SJSA1 (cell line): ENCODE measurements at regions not wholly inside any gene's neighbourhood (a gene's known extent, or its start where the extent isn't known, plus 50 kb on each side); places are given as distances from the start of the nearest gene placed in this dataset.
A peak's percentile ranks its signal among the peaks of the same experiment; 100 is the strongest.

Experiments
- DNase-seq, 2 experiments: peaks; one replicate each; pipeline ENCODE4 v3.0.0-alpha.2; 2015 to 2020; ENCODE audit warnings: low spot score in 2 of 2, low read depth in 1 of 2
- H3K27ac ChIP-seq: fragments of 250-450 bp; sonication (Bioruptor Pico); 2 replicates; pipeline ENCODE4 v1.5.1; 2020; ENCODE audit warnings: mild to moderate bottlenecking, moderate library complexity
- H3K27me3 ChIP-seq: fragments of 250-450 bp; sonication (Bioruptor Pico); replicated peaks from 2 replicates; pipeline ENCODE4 v1.5.1; 2020; ENCODE audit warnings: mild to moderate bottlenecking, moderate library complexity
- H3K36me3 ChIP-seq: fragments of 250-450 bp; sonication (Bioruptor Pico); 2 replicates; pipeline ENCODE4 v1.5.1; 2020; ENCODE audit warnings: mild to moderate bottlenecking
- H3K4me1 ChIP-seq: fragments of 250-450 bp; sonication (Bioruptor Pico); replicated peaks from 2 replicates; pipeline ENCODE4 v1.6.1; 2021; ENCODE audit warnings: mild to moderate bottlenecking
- H3K4me3 ChIP-seq: fragments of 250-450 bp; sonication (Bioruptor Pico); 2 replicates; pipeline ENCODE4 v1.5.1; 2020; ENCODE audit warnings: mild to moderate bottlenecking
- H3K9me3 ChIP-seq: fragments of 250-450 bp; sonication (Bioruptor Pico); replicated peaks from 2 replicates; pipeline ENCODE4 v1.5.1; 2020; ENCODE audit warnings: mild to moderate bottlenecking

- Histone ChIP-seq H3K4me3 (no peak overlapping the region), H3K36me3 (no peaks in the 10 kb centered on the region), H3K27ac (no peak overlapping the region), H3K27me3 (peaks cover 4% of the 10 kb centered on the region; the same call in 1 of the 2 replicates), H3K9me3 (no peaks in the 10 kb centered on the region), H3K4me1 (no peaks in the 10 kb centered on the region)
- DNase-seq, result no peak
Measured at GRCh38 chr11:45025716-45026492, 75.2 kb upstream of the TP53I11 start.

- Histone ChIP-seq H3K27me3 (peaks cover 10% of the 10 kb centered on the region; the same call in 1 of the 2 replicates), H3K9me3 (no peaks in the 10 kb centered on the region), H3K36me3 (no peaks in the 10 kb centered on the region), H3K27ac (no peak overlapping the region), H3K4me3 (no peak overlapping the region), H3K4me1 (no peaks in the 10 kb centered on the region)
- no peak for DNase-seq
Measured at GRCh38 chr11:45026835-45027234, 76.2 kb upstream of the TP53I11 start.

- Histone ChIP-seq H3K4me1 (no peaks in the 10 kb centered on the region), H3K4me3 (no peak overlapping the region), H3K36me3 (no peaks in the 10 kb centered on the region), H3K27ac (no peak overlapping the region), H3K9me3 (no peaks in the 10 kb centered on the region), H3K27me3 (peaks cover 10% of the 10 kb centered on the region; the same call in 1 of the 2 replicates)
- no peak for DNase-seq
Measured at GRCh38 chr11:45027312-45027711, 76.6 kb upstream of the TP53I11 start.

- H3K4me3 ChIP-seq, result no peak overlapping the region
- H3K36me3 ChIP-seq, result no peaks in the 10 kb centered on the region
- H3K27ac ChIP-seq, result no peak overlapping the region
- DNase-seq, result peak in 1 of 2 experiments; percentile 30
- H3K4me1 ChIP-seq, result no peaks in the 10 kb centered on the region
- no peaks in the 10 kb centered on the region for H3K9me3 ChIP-seq
- peaks cover 10% of the 10 kb centered on the region; the same call in 1 of the 2 replicates for H3K27me3 ChIP-seq
Measured at GRCh38 chr11:45028911-45029682, 78.4 kb upstream of the TP53I11 start.

GRCh38 chr11:45030778-45031177 is 80.1 kb upstream of the TP53I11 start:
- H3K9me3 ChIP-seq, result no peaks in the 10 kb centered on the region
- H3K36me3 ChIP-seq, result no peaks in the 10 kb centered on the region
- peak in 1 of 2 experiments; percentile 7 for DNase-seq
- H3K27ac ChIP-seq, result no peak overlapping the region
- no peak overlapping the region for H3K4me3 ChIP-seq
- no peaks in the 10 kb centered on the region for H3K4me1 ChIP-seq
- peaks cover 10% of the 10 kb centered on the region; the same call in 1 of the 2 replicates for H3K27me3 ChIP-seq

DNA sequence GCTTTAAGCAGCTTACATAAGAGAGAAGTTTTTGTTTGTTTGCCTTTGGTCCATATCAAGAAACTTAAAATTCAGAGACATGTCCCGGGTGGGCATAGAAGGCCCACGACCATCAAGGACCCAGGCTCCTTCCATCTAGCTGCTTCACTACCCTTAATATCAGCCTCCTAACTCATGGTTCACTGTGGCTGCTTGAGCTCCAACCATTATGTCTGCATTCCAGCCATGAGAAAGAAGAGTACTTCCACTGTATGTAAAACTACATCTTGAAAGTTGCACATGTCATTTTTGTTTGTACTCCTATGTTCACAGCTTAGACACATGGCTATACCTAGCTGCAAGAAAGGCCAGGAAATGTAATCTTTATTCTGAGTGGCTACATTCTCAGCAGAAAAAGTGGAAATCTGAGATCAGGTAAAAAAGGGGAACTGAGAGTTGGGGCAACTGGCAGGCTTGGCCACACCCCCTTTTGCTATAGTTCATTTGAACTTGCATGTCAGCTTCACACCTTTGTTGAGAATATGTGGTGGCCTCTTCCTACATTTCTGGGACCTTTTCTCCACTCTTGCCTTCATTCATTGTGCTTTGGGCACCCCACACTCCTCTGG is 81.3 kb upstream of the TP53I11 start:
- H3K4me3 ChIP-seq, result no peak overlapping the region
- peaks cover 10% of the 10 kb centered on the region; the same call in 1 of the 2 replicates for H3K27me3 ChIP-seq
- DNase-seq, result peak in 1 of 2 experiments; percentile 15
- H3K36me3 ChIP-seq, result no peaks in the 10 kb centered on the region
- H3K9me3 ChIP-seq, result no peaks in the 10 kb centered on the region
- no peaks in the 10 kb centered on the region for H3K4me1 ChIP-seq
- no peak overlapping the region for H3K27ac ChIP-seq

- Histone ChIP-seq H3K9me3 (no peaks in the 10 kb centered on the region; the same call in 1 of the 2 replicates), H3K4me1 (no peaks in the 10 kb centered on the region), H3K4me3 (no peak overlapping the region), H3K27ac (no peak overlapping the region), H3K27me3 (peaks cover 6% of the 10 kb centered on the region; the same call in 1 of the 2 replicates), H3K36me3 (no peaks in the 10 kb centered on the region)
- DNase-seq, result peak in 1 of 2 experiments; percentile 1
Measured at GRCh38 chr11:45035413-45035812, 84.7 kb upstream of the TP53I11 start.

DNA sequence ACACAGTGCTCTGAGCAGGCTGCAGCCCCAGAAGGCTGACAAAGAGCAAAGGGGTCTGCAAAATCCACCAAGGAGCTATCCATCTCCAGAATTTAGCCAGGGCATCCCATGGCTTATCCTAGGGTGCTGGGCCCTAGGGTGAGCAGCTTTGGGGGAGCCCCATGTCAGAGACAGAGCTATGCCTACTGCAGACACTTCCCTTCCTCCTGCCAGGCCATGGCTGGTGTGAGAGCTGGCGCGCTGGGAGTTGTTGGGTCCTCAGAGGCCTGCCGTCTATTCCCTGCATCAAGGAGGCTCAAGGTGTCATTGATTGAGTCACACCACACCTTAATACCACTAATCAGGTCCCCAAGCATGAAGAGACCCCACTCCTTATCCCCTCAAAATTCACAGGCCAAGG is 85.3 kb upstream of the TP53I11 start:
- Histone ChIP-seq H3K4me1 (no peaks in the 10 kb centered on the region), H3K27ac (no peak overlapping the region), H3K36me3 (no peaks in the 10 kb centered on the region), H3K27me3 (peaks cover 6% of the 10 kb centered on the region; the same call in 1 of the 2 replicates), H3K4me3 (no peak overlapping the region), H3K9me3 (no peaks in the 10 kb centered on the region; the same call in 1 of the 2 replicates)
- DNase-seq, result no peak

- no peak overlapping the region for H3K4me3 ChIP-seq
- peaks cover 1% of the 10 kb centered on the region; the same call in 1 of the 2 replicates for H3K27me3 ChIP-seq
- H3K9me3 ChIP-seq, result no peaks in the 10 kb centered on the region; the same call in 1 of the 2 replicates
- no peaks in the 10 kb centered on the region for H3K4me1 ChIP-seq
- no peak for DNase-seq
- H3K36me3 ChIP-seq, result no peaks in the 10 kb centered on the region
- H3K27ac ChIP-seq, result no peak overlapping the region
Measured at GRCh38 chr11:45036733-45037132, 86.0 kb upstream of the TP53I11 start.

GRCh38 chr11:45037434-45038005 is 86.8 kb upstream of the TP53I11 start:
- no peaks in the 10 kb centered on the region for H3K27me3 ChIP-seq

DNA sequence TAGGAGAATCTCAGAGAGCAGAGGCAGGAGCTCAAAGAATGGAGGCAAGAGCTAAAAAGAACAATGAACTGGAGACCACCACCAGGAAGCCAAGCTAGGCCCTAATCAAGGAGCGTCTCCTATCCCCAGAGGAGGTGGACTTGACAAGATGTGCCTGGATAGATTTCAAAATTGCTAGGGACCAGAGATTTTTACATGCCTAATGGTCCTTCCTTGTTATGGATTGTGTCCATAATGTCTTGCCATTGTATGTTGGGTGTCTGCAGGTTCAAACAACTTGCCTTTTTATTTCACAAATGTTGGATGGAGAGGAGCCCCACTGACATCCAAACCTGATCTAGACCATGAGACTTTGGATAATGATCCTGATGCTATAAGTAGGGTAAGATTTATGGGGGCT is 88.2 kb upstream of the TP53I11 start:
- no peak overlapping the region for H3K27ac ChIP-seq
- no peaks in the 10 kb centered on the region for H3K27me3 ChIP-seq
- no peaks in the 10 kb centered on the region; the same call in 1 of the 2 replicates for H3K9me3 ChIP-seq
- H3K4me1 ChIP-seq, result 0 out of 2 replicates have a peak, but pooled peaks cover 3% of the 10 kb centered on the region
- DNase-seq, result no peak
- no peak overlapping the region for H3K4me3 ChIP-seq
- no peaks in the 10 kb centered on the region for H3K36me3 ChIP-seq

More at GRCh38 chr11:45037434-45038005, 86.8 kb upstream of the TP53I11 start:
- H3K27ac ChIP-seq, result no peak overlapping the region
- no peak for DNase-seq
- H3K9me3 ChIP-seq, result no peaks in the 10 kb centered on the region; the same call in 1 of the 2 replicates
- H3K4me3 ChIP-seq, result no peak overlapping the region
- no peaks in the 10 kb centered on the region for H3K4me1 ChIP-seq
- no peaks in the 10 kb centered on the region for H3K36me3 ChIP-seq

DNA sequence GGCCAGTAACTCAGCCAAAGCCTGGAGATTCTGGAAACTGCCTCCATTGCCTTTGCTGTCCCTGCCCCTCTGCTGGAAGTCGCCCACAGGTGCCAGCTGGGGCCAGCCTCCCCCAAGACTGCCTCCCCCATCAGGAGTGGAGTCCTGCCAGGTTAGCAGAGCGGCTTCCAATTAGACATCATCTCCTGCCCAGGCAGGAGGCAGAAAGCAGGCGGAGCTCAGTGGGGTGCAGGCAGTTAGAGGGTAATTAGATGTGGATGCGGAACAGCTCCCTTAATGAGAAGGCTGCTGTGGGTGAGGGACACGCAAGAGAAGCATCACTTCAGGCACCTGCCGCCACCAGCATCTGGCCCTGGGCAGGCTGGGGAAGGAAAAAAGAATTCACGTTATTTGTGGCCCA is 90.9 kb upstream of the TP53I11 start:
- peaks cover 12% of the 10 kb centered on the region for H3K4me1 ChIP-seq
- H3K9me3 ChIP-seq, result no peaks in the 10 kb centered on the region; the same call in 1 of the 2 replicates
- no peak overlapping the region for H3K27ac ChIP-seq
- no peaks in the 10 kb centered on the region for H3K36me3 ChIP-seq
- H3K27me3 ChIP-seq, result no peaks in the 10 kb centered on the region
- DNase-seq, result no peak
- no peak overlapping the region for H3K4me3 ChIP-seq

GRCh38 chr11:45042560-45042959 is 91.9 kb upstream of the TP53I11 start:
- no peak for DNase-seq
- H3K4me3 ChIP-seq, result no peak overlapping the region
- no peaks in the 10 kb centered on the region for H3K36me3 ChIP-seq
- no peaks in the 10 kb centered on the region; the same call in 1 of the 2 replicates for H3K9me3 ChIP-seq
- no peak overlapping the region for H3K27ac ChIP-seq
- no peaks in the 10 kb centered on the region for H3K27me3 ChIP-seq
- H3K4me1 ChIP-seq, result peaks cover 15% of the 10 kb centered on the region
